Muscle layer of duodenum (tissue), 2 donors: ENCODE measurements at regions not wholly inside any gene's neighbourhood (a gene's known extent, or its start where the extent isn't known, plus 50 kb on each side); places are given as distances from the start of the nearest gene placed in this dataset.

Source experiments
- H3K27ac ChIP-seq: one replicate; pipeline ENCODE4 v1.7.0; 2013; ENCODE audit warnings: mild to moderate bottlenecking, low read length
- H3K27me3 ChIP-seq: one replicate; pipeline ENCODE4 v1.7.0; 2013; ENCODE audit warnings: low read depth, mild to moderate bottlenecking, control low read depth, low read length
- H3K36me3 ChIP-seq, 2 donors: one replicate each; pipeline ENCODE4 v1.7.0; 2013; ENCODE audit warnings: low read length in 2 of 2, control low read depth in 1 of 2, mild to moderate bottlenecking in 1 of 2; ENCODE audit not compliant: insufficient read depth in 2 of 2, control insufficient read depth in 1 of 2
- H3K4me1 ChIP-seq, 2 donors: one replicate each; pipeline ENCODE4 v1.7.0; 2013; ENCODE audit warnings: low read length in 2 of 2, mild to moderate bottlenecking in 2 of 2, control low read depth in 1 of 2, moderate library complexity in 1 of 2; ENCODE audit not compliant: insufficient read depth in 2 of 2, control insufficient read depth in 1 of 2
- H3K4me3 ChIP-seq, 2 donors: one replicate each; pipeline ENCODE4 v1.7.0; 2013; ENCODE audit warnings: low read length in 2 of 2, low read depth in 1 of 2, mild to moderate bottlenecking in 1 of 2
- H3K9me3 ChIP-seq, 2 donors: one replicate each; pipeline ENCODE4 v1.7.0; 2013; ENCODE audit warnings: low read length in 2 of 2, control low read depth in 1 of 2, mild to moderate bottlenecking in 1 of 2; ENCODE audit not compliant: control insufficient read depth in 1 of 2
- donor health status: healthy.

DNA sequence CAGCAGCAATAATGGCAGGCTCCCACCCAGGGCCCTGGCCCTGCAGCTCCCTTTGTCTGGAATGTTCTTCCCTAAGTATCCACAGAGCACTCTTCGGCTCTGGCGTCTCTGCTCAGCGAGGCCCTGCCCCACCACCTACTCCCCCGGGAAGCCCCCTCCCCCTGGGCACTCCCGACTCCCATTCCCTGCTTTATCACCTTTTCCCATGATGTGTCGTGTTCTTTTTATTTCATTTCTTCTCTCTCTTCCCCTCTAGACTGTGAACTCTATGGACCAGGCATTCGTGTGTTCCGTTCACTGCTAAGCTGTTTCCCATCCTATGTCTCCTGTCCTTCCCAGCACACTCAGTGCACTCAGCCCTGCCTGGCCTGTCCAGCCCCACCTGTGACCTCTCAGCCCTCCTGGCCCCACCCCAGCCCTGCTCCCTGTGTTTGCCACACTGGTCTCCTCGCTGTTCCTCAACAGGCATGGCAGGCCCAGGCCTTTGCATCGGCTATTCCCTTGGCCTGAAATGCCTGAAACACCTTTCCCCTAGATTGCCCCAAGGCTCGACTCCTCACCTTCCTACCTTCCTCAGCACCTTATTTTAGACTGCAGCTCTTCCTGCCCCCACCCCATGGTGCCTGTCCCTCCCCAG is 107.4 kb downstream of the TPRA1 start:
- Histone ChIP-seq H3K9me3 (no peaks in the 10 kb centered on the region), H3K4me3 (no peak overlapping the region), H3K27me3 (no peaks in the 10 kb centered on the region), H3K36me3 (no peaks in the 10 kb centered on the region), H3K27ac (no peak overlapping the region), H3K4me1 (no peaks in the 10 kb centered on the region)

- H3K27me3 ChIP-seq = no peaks in the 10 kb centered on the region
- H3K4me3 ChIP-seq = no peak overlapping the region
- H3K36me3 ChIP-seq = no peaks in the 10 kb centered on the region
- H3K9me3 ChIP-seq = no peaks in the 10 kb centered on the region
- H3K27ac ChIP-seq = no peak overlapping the region
- H3K4me1 ChIP-seq = no peaks in the 10 kb centered on the region
These were observed 108.1 kb downstream of the TPRA1 start for GRCh38 chr3:127482216-127483004.

GRCh38 chr3:127480196-127480954 is 110.2 kb downstream of the TPRA1 start:
- Histone ChIP-seq H3K4me1 (no peaks in the 10 kb centered on the region), H3K36me3 (no peaks in the 10 kb centered on the region), H3K9me3 (no peaks in the 10 kb centered on the region), H3K4me3 (no peak overlapping the region), H3K27me3 (no peaks in the 10 kb centered on the region), H3K27ac (no peak overlapping the region)

DNA sequence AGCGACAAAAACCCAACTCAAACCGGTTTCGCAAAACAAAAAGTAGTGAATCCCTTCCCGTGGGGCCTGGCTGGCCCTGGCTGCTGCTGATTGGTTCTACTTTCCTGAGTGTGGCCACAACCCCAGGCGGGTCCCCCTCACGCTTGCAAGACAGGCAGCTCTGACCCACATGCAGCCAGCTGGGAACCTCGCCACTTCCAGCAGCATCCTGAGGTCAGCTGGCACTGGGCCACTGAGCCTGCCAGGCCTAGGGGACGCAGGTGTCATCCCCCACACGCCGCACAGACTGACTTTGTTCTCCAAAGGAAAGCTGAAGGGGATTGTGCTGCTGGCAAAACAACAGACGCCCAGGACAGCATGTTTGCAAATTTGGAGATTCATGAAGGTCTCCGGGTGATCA is 111.1 kb downstream of the TPRA1 start:
- no peak overlapping the region for H3K27ac ChIP-seq
- H3K4me1 ChIP-seq = no peaks in the 10 kb centered on the region
- H3K4me3 ChIP-seq = no peak overlapping the region
- H3K27me3 ChIP-seq = no peaks in the 10 kb centered on the region
- no peaks in the 10 kb centered on the region for H3K9me3 ChIP-seq
- no peaks in the 10 kb centered on the region for H3K36me3 ChIP-seq

DNA sequence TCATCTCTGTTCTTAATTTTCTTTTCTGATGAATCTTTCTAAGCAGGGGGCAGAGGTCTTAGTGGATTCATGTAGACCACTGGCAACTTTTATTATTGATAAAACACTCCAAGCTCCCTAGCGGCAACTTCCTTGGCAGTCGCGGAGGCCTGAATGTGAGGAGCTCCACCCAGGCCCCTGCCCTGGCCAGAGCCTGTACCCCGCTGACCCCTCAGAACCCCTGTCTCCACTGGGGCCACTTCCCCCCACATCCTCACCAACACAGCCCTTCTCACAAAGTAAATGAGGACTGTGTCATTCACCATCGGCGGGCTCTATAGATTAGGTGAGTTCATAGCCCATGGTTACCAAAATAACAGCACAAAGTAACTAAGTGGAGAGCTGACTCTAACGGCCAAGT is 111.6 kb downstream of the TPRA1 start:
- Histone ChIP-seq H3K4me3 (no peak overlapping the region), H3K9me3 (no peaks in the 10 kb centered on the region), H3K27me3 (no peaks in the 10 kb centered on the region), H3K36me3 (no peaks in the 10 kb centered on the region), H3K4me1 (no peaks in the 10 kb centered on the region), H3K27ac (no peak overlapping the region)

DNA sequence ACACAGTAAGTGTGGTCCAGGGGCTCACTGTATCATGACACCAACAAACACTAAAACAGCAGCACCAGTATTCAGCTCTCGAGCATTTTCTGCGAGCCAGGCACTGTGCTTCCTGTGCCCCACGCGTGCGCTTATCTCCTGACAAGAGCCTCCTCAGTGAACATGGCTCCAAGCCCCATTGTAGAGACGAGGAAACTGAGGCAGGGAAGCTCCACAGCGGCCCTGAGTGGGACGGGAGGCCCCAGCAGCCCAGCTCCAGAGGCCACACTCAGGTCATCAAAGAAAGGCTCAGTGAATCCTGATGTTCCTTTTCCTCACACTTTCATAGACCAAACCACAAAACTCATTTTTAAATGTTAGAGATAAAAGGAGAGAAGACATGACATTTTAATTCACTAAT is 113.1 kb downstream of the TPRA1 start:
- Histone ChIP-seq H3K27ac (no peak overlapping the region), H3K4me1 (no peaks in the 10 kb centered on the region), H3K9me3 (no peaks in the 10 kb centered on the region), H3K36me3 (no peaks in the 10 kb centered on the region), H3K4me3 (no peak overlapping the region), H3K27me3 (no peaks in the 10 kb centered on the region)

DNA sequence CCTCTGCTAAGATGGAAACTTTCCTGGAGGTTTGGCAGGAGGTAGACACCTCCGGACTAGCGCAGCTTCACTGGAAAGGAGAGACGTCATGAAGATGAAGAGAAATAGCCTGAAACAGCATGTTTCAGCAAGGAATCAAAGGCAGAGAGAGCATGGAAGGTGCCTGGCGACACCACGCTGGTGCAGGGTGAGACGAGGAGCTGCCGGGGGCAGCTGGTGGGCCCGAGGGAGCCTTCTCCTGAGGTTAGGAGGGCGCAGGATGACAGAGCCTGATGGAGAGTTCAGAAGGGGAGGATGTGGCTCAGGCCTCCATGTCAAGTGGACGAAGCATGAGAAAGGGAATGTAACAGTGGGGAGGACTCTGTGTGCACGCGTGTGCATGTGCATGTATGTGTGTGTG is 113.6 kb downstream of the TPRA1 start:
- H3K27ac ChIP-seq = no peak overlapping the region
- no peaks in the 10 kb centered on the region for H3K9me3 ChIP-seq
- no peaks in the 10 kb centered on the region for H3K36me3 ChIP-seq

DNA sequence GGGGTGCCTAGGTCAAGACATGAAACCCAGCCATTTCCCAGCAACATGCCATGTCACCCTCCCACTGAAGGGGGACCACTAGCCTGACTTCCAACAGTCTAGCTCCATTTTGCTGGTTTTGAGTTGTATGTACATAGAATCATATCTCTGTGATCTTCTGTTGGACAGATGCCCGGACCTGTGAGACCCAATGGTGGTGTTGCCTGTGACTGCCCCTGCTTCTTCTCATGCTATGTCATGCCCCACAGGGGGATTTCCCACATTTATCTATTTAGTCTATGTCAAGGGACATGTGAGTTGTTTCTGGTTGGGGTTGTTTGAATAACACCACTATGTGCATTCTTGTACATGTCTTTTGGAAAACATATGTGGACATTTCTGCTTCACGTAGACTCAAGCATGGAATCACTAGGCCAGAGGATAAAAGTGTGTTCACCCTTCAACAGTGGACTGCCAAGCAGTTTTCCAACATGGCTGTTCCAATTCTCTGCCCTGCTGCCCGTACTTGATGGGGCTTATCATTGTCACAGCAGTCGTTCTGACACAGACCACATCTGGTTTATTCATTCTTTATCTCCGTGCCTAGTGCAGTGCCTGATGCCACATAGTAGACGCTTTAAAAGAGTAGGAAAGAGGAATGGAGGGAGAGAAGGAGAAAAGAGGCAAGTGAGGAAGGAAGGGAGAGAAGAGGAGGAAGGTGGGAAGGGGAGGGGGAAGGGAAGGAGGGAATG is 114.4 kb downstream of the TPRA1 start:
- no peaks in the 10 kb centered on the region for H3K9me3 ChIP-seq
- no peak overlapping the region for H3K27ac ChIP-seq
- H3K27me3 ChIP-seq = no peaks in the 10 kb centered on the region
- no peak overlapping the region for H3K4me3 ChIP-seq
- no peaks in the 10 kb centered on the region for H3K4me1 ChIP-seq
- H3K36me3 ChIP-seq = no peaks in the 10 kb centered on the region

More for the DNA sequence above, 113.6 kb downstream of the TPRA1 start:
- Histone ChIP-seq H3K27me3 (no peaks in the 10 kb centered on the region), H3K4me1 (no peaks in the 10 kb centered on the region), H3K4me3 (no peak overlapping the region)

DNA sequence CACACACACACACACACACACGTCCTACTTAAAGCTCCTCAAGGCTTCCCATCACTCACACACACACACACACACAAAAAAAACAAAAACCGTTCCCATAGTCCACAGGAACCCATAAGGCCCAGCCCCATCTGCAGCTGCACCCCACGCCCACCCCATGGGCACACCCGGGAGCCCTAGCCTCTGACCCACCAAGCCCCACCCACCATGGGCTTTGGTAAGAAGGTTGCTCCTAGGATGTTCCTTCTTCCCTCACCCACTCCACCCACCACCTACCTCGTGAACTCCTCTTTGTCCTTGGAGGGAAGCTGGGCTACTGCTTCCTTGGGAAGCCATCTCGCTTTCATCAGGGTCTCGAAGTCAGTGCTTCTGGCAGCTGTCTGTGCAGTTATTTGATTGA is 115.1 kb downstream of the TPRA1 start:
- Histone ChIP-seq H3K27me3 (no peaks in the 10 kb centered on the region), H3K9me3 (no peaks in the 10 kb centered on the region), H3K27ac (no peak overlapping the region), H3K4me1 (no peaks in the 10 kb centered on the region), H3K36me3 (no peaks in the 10 kb centered on the region), H3K4me3 (no peak overlapping the region)

GRCh38 chr3:127473244-127474024 is 117.1 kb downstream of the TPRA1 start:
- Histone ChIP-seq H3K4me3 (no peak overlapping the region), H3K36me3 (no peaks in the 10 kb centered on the region), H3K9me3 (peaks cover 0 to 3% of the 10 kb centered on the region in 2 donors), H3K4me1 (no peaks in the 10 kb centered on the region), H3K27ac (no peak overlapping the region), H3K27me3 (no peaks in the 10 kb centered on the region)
